ENCODE measurements at regions not wholly inside any gene's neighbourhood (a gene's known extent, or its start where the extent isn't known, plus 50 kb on each side); places are given as distances from the start of the nearest gene placed in this dataset.

DNA sequence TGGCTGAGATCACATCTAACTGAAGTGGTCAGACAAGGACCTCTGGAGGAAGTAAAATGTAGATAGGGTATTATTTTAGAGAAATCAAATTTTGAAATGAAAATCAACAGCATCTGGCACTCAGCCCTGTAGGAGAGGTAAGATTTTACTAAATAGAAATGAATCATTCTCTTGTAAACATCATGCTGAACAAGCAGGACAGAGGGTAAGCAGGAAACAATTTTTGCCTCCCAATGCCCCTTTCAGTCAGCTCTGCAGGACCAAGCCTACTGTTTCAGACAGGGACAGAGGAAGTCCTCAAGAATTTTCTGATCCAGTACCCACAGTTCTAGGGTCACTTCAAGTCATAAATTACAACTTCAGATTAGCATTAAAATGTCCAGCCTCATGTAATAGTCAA lies 190.1 kb downstream of the ESM1 start:
- TF ChIP-seq, protein P1, sequence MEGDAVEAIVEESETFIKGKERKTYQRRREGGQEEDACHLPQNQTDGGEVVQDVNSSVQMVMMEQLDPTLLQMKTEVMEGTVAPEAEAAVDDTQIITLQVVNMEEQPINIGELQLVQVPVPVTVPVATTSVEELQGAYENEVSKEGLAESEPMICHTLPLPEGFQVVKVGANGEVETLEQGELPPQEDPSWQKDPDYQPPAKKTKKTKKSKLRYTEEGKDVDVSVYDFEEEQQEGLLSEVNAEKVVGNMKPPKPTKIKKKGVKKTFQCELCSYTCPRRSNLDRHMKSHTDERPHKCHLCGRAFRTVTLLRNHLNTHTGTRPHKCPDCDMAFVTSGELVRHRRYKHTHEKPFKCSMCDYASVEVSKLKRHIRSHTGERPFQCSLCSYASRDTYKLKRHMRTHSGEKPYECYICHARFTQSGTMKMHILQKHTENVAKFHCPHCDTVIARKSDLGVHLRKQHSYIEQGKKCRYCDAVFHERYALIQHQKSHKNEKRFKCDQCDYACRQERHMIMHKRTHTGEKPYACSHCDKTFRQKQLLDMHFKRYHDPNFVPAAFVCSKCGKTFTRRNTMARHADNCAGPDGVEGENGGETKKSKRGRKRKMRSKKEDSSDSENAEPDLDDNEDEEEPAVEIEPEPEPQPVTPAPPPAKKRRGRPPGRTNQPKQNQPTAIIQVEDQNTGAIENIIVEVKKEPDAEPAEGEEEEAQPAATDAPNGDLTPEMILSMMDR (IDR thresholded peaks at IDR 0.05; ENCODE audit: low read depth, low read length): peak; percentile 7; the same call in 1 of the 2 replicates
- TF ChIP-seq EZH2phosphoT487 (IDR thresholded peaks at IDR 0.05; ENCODE audit: low read depth): no peak

All from OCI-LY3 (cell line).